ENCODE measurements at regions not wholly inside any gene's neighbourhood (a gene's known extent, or its start where the extent isn't known, plus 50 kb on each side); places are given as distances from the start of the nearest gene placed in this dataset.

DNA sequence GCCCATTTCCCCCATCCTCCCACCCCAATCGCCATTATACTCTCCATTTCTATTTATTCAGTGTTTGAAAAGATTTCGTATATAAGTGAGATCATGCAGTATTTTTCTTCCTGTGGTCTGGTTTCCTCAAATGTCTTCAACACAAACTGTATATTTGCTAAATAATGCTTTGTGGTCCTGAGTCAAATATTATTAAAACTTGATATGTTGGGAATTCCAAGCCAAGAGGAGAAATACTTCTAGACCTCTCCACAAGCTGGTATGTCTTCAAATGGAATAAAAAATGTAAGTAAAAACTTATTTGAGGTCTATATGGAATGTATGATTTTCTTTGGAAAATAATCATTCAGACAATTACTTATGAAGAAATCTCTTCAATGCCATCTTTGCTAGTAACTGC lies 122.5 kb upstream of the TSC22D2 start:
- BruUV-seq (replicated peaks) = no TSS peak
- ChIA-PET CTCF (interaction anchor here (0.7 to 5.2 kb wide), 14 partner anchors 8 to 1351 kb away, joined by 3 to 30 read pairs (median 4); partner anchors contain the start of gene TSC22D2), POLR2A (interaction anchor here (0.6 to 1.3 kb wide), 4 partner anchors 15 to 124 kb away, joined by 3 to 4 read pairs (median 4); partner anchors contain the start of gene TSC22D2)
- intact Hi-C loops (cut with micrococcal nuclease) = no loop called here
- Mint-ChIP-seq H3K27me3 (ENCODE audit: insufficient read depth, unreplicated experiment) (no peaks in the 10 kb centered on the region), H3K27ac (ENCODE audit: low read depth, unreplicated experiment) (no peak overlapping the region), H3K4me3 (ENCODE audit: unreplicated experiment) (no peak overlapping the region), H3K4me1 (ENCODE audit: insufficient read depth, unreplicated experiment) (peaks cover 9% of the 10 kb centered on the region), H3K9me3 (ENCODE audit: unreplicated experiment) (peaks cover 4% of the 10 kb centered on the region), H3K36me3 (ENCODE audit: insufficient read depth, unreplicated experiment) (no peaks in the 10 kb centered on the region)
- DNase-seq (ENCODE audit: unreplicated experiment) = no peak
- no peak for TF ChIP-seq CTCF (IDR thresholded peaks at IDR 0.05; ENCODE audit: unreplicated experiment)

GRCh38 chr3:150278843-150279381 lies 129.2 kb upstream of the TSC22D2 start:
- ChIA-PET CTCF (no interaction called here), POLR2A (interaction anchor here (1.2 kb wide), 1 partner anchor 15 kb away, joined by 3 read pairs; no protein-coding TSS in a partner anchor)
- Mint-ChIP-seq H3K36me3 (ENCODE audit: insufficient read depth, unreplicated experiment) (no peaks in the 10 kb centered on the region), H3K9me3 (ENCODE audit: unreplicated experiment) (peaks cover 4% of the 10 kb centered on the region), H3K4me3 (ENCODE audit: unreplicated experiment) (no peak overlapping the region), H3K27me3 (ENCODE audit: insufficient read depth, unreplicated experiment) (no peaks in the 10 kb centered on the region), H3K27ac (ENCODE audit: low read depth, unreplicated experiment) (no peak overlapping the region), H3K4me1 (ENCODE audit: insufficient read depth, unreplicated experiment) (no peaks in the 10 kb centered on the region)
- intact Hi-C loops (cut with micrococcal nuclease) = no loop called here
- TF ChIP-seq CTCF (IDR thresholded peaks at IDR 0.05; ENCODE audit: unreplicated experiment) = no peak
- no TSS peak for BruUV-seq (replicated peaks)
- DNase-seq (ENCODE audit: unreplicated experiment) = no peak

GRCh38 chr3:150278195-150278594 lies 129.9 kb upstream of the TSC22D2 start:
- no TSS peak for BruUV-seq (replicated peaks)
- Mint-ChIP-seq H3K27ac (ENCODE audit: low read depth, unreplicated experiment) (no peak overlapping the region), H3K27me3 (ENCODE audit: insufficient read depth, unreplicated experiment) (no peaks in the 10 kb centered on the region), H3K4me3 (ENCODE audit: unreplicated experiment) (no peak overlapping the region), H3K4me1 (ENCODE audit: insufficient read depth, unreplicated experiment) (no peaks in the 10 kb centered on the region), H3K36me3 (ENCODE audit: insufficient read depth, unreplicated experiment) (no peaks in the 10 kb centered on the region), H3K9me3 (ENCODE audit: unreplicated experiment) (peaks cover 3% of the 10 kb centered on the region)
- intact Hi-C loops (cut with micrococcal nuclease) = no loop called here
- no peak for DNase-seq (ENCODE audit: unreplicated experiment)
- POLR2A ChIA-PET = interaction anchor here (1.0 kb wide), 1 partner anchor 25 kb away, joined by 4 read pairs; no protein-coding TSS in a partner anchor
- CTCF ChIA-PET = interaction anchor here (0.6 kb wide), 1 partner anchor 783 kb away, joined by 3 read pairs; no protein-coding TSS in a partner anchor
- TF ChIP-seq CTCF (IDR thresholded peaks at IDR 0.05; ENCODE audit: unreplicated experiment) = no peak

- no peak overlapping the region for H3K27ac Mint-ChIP-seq (ENCODE audit: low read depth, unreplicated experiment)
- BruUV-seq (replicated peaks) = no TSS peak
- no peaks in the 10 kb centered on the region for H3K27me3 Mint-ChIP-seq (ENCODE audit: insufficient read depth, unreplicated experiment)
- no peak overlapping the region for H3K4me3 Mint-ChIP-seq (ENCODE audit: unreplicated experiment)
- H3K36me3 Mint-ChIP-seq (ENCODE audit: insufficient read depth, unreplicated experiment) = no peaks in the 10 kb centered on the region
- ChIA-PET POLR2A (interaction anchor here (1.0 kb wide), 1 partner anchor 24 kb away, joined by 4 read pairs; no protein-coding TSS in a partner anchor), CTCF (interaction anchor here (0.6 kb wide), 1 partner anchor 783 kb away, joined by 3 read pairs; no protein-coding TSS in a partner anchor)
- intact Hi-C loops (cut with micrococcal nuclease) = no loop called here
- TF ChIP-seq CTCF (IDR thresholded peaks at IDR 0.05; ENCODE audit: unreplicated experiment) = no peak
- no peaks in the 10 kb centered on the region for H3K9me3 Mint-ChIP-seq (ENCODE audit: unreplicated experiment)
- H3K4me1 Mint-ChIP-seq (ENCODE audit: insufficient read depth, unreplicated experiment) = no peaks in the 10 kb centered on the region
- no peak for DNase-seq (ENCODE audit: unreplicated experiment)
Observed at GRCh38 chr3:150277444-150277843, 130.7 kb upstream of the TSC22D2 start.
